Bronchial epithelial cell (primary cell): ENCODE measurements at regions not wholly inside any gene's neighbourhood (a gene's known extent, or its start where the extent isn't known, plus 50 kb on each side); places are given as distances from the start of the nearest gene placed in this dataset.

ENCODE experiments used
- DNase-seq: peaks from one replicate; pipeline ENCODE4 v3.0.0-alpha.2; 2010; ENCODE audit warnings: low read depth
- FAIRE-seq: peaks from 2 replicates; lab custom pipeline; 2011; peaks lifted over from hg19 to GRCh38; lab: Jason Lieb, UNC
- H3K27me3 ChIP-seq: 2 replicates; pipeline ENCODE4 v1.5.1; 2011; ENCODE audit warnings: low read length; ENCODE audit not compliant: control insufficient read depth, insufficient read depth
- H3K36me3 ChIP-seq: 2 replicates; pipeline ENCODE4 v1.5.1; 2011; ENCODE audit warnings: low read length; ENCODE audit not compliant: control insufficient read depth, insufficient read depth
- H3K4me3 ChIP-seq: 2 replicates; pipeline ENCODE4 v1.5.1; 2011; ENCODE audit warnings: mild to moderate bottlenecking, low read depth, low read length, control low read depth
- TF ChIP-seq, protein P1 (sequence below): IDR thresholded peaks from 2 replicates; pipeline ENCODE4 v1.5.1; 2011; ENCODE audit warnings: mild to moderate bottlenecking, moderate library complexity, low read length, control low read depth, inconsistent platforms; ENCODE audit not compliant: insufficient read depth, severe bottlenecking

GRCh38 chr16:27679899-27680298 lies 130.0 kb downstream of the KATNIP start:
- no peak for FAIRE-seq
- TF ChIP-seq, protein P1, sequence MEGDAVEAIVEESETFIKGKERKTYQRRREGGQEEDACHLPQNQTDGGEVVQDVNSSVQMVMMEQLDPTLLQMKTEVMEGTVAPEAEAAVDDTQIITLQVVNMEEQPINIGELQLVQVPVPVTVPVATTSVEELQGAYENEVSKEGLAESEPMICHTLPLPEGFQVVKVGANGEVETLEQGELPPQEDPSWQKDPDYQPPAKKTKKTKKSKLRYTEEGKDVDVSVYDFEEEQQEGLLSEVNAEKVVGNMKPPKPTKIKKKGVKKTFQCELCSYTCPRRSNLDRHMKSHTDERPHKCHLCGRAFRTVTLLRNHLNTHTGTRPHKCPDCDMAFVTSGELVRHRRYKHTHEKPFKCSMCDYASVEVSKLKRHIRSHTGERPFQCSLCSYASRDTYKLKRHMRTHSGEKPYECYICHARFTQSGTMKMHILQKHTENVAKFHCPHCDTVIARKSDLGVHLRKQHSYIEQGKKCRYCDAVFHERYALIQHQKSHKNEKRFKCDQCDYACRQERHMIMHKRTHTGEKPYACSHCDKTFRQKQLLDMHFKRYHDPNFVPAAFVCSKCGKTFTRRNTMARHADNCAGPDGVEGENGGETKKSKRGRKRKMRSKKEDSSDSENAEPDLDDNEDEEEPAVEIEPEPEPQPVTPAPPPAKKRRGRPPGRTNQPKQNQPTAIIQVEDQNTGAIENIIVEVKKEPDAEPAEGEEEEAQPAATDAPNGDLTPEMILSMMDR = no peak

DNA sequence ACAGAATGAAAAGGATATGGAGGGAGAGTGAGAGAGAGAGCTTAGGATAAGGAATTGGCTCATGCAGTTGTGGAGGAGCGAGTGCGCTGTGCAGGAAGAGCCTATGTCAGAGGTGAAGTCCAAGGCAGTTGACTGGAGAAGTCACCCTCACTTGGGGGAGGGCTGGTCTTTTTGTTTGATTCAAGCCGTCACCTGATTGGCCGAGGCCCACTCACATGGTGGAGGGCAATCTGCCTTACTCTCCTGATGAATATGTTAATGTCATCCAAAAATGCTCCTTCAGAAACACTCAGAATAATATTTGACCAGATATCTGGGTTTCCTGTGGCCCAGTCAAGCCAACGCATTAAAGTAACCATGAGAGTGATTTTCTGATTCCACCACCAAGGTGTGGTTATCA lies 131.7 kb downstream of the KATNIP start:
- DNase-seq (no peak), FAIRE-seq (no peak)

More at GRCh38 chr16:27679899-27680298, 130.0 kb downstream of the KATNIP start:
- Histone ChIP-seq H3K27me3 (no peaks in the 10 kb centered on the region), H3K36me3 (peaks cover 3% of the 10 kb centered on the region), H3K4me3 (no peak overlapping the region)
- no peak for DNase-seq

GRCh38 chr16:27684047-27684446 lies 134.1 kb downstream of the KATNIP start:
- Histone ChIP-seq H3K27me3 (no peaks in the 10 kb centered on the region), H3K4me3 (no peak overlapping the region), H3K36me3 (peaks cover 3% of the 10 kb centered on the region)
- no peak for FAIRE-seq
- DNase-seq = no peak
- TF ChIP-seq, protein P1 = no peak

More for the DNA sequence above, 131.7 kb downstream of the KATNIP start:
- TF ChIP-seq, protein P1 = no peak
- no peak overlapping the region for H3K4me3 ChIP-seq
- H3K27me3 ChIP-seq = no peaks in the 10 kb centered on the region
- peaks cover 3% of the 10 kb centered on the region for H3K36me3 ChIP-seq

DNA sequence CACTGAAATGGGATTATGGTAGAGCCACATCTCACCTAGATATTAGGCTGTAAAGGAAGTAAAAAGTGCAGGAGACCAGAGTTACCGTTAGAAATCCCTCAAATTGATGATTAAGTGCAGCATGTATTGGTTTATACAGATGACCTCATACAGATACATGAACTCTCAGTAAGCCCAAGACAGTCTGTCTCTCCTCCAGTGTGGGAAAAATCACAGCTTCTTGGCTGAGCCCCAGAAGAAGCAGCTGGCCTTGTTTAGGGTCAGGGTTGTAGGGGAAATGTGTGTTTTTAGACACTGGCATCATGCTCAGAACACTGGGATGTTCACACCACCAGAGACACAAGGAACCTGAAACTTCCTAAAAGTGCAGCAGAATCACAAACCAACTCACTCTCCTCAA lies 135.9 kb downstream of the KATNIP start:
- FAIRE-seq (no peak), DNase-seq (no peak)
- peaks cover 3% of the 10 kb centered on the region for H3K36me3 ChIP-seq
- H3K4me3 ChIP-seq = no peak overlapping the region
- TF ChIP-seq, protein P1 = no peak
- H3K27me3 ChIP-seq = no peaks in the 10 kb centered on the region

- no peak for DNase-seq
- no peak overlapping the region for H3K4me3 ChIP-seq
- peaks cover 1% of the 10 kb centered on the region for H3K36me3 ChIP-seq
- FAIRE-seq = no peak
- H3K27me3 ChIP-seq = no peaks in the 10 kb centered on the region
- TF ChIP-seq, protein P1 = no peak
Observed at GRCh38 chr16:27686926-27687325, 137.0 kb downstream of the KATNIP start.

DNA sequence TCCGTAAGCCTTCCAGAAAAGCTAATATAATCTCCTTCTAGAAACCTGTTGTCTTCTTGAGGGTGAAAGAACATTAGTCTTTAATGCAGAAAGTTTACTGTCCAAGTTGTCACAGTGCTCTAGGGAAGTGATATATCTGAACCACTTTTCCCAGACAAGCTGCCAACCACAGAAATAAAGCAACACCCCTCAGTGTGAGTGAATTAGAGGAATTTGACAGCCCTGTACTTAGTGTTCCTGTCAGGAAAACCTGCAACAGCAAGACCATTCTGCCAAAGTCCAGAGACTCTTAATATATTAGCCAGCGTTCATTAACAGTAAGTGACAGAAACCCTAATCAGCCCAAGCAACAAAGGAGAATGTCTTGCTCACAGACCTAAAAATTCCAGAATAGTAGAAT lies 137.7 kb downstream of the KATNIP start:
- H3K27me3 ChIP-seq = no peaks in the 10 kb centered on the region
- no peak for FAIRE-seq
- H3K36me3 ChIP-seq = peaks cover 1% of the 10 kb centered on the region
- H3K4me3 ChIP-seq = no peak overlapping the region
- TF ChIP-seq, protein P1 = no peak
- no peak for DNase-seq
